Activated CD4-positive, alpha-beta memory T cell treated with anti-CD3 and anti-CD28 coated beads for 36 hours (primary cell): ENCODE measurements at regions not wholly inside any gene's neighbourhood (a gene's known extent, or its start where the extent isn't known, plus 50 kb on each side); places are given as distances from the start of the nearest gene placed in this dataset. TPM values are rescaled to one million over a fixed set of nuclear protein-coding genes. Genes with fewer than 3 reads are reported as not detected.
A peak's percentile ranks its signal among the peaks of the same experiment; 100 is the strongest.

Source experiments
- CTCF ChIA-PET: fragments of 350-600 bp; sonication (Branson Sonifier 250); formaldehyde crosslinking; loops from one replicate; lab custom pipeline; 2021; ENCODE audit warnings: antibody characterized with exemption, inconsistent platforms; lab: Charles Lee
- POLR2A ChIA-PET: fragments of 350-600 bp; sonication (Branson Sonifier 250); formaldehyde crosslinking; loops from one replicate; lab custom pipeline; 2021; ENCODE audit warnings: antibody characterized with exemption; lab: Charles Lee
- DNase-seq: peaks from one replicate; pipeline ENCODE4 v3.0.0-alpha.2; 2020
- H3K27ac Mint-ChIP-seq: one replicate; pipeline ENCODE4 v1.8.0; 2021; ENCODE audit warnings: mixed read lengths
- H3K27me3 Mint-ChIP-seq: one replicate; pipeline ENCODE4 v1.8.0; 2021; ENCODE audit warnings: mixed read lengths
- H3K36me3 Mint-ChIP-seq: one replicate; pipeline ENCODE4 v1.8.0; 2021; ENCODE audit warnings: mixed read lengths
- H3K4me1 Mint-ChIP-seq: one replicate; pipeline ENCODE4 v1.8.0; 2021; ENCODE audit warnings: low read depth, mixed read lengths
- H3K4me3 Mint-ChIP-seq: one replicate; pipeline ENCODE4 v1.8.0; 2021; ENCODE audit warnings: mild to moderate bottlenecking, mixed read lengths
- H3K9me3 Mint-ChIP-seq: one replicate; pipeline ENCODE4 v1.8.0; 2021; ENCODE audit warnings: mixed read lengths
- intact Hi-C: fragments of 100-400 bp; cut with micrococcal nuclease; formaldehyde crosslinking; loops from one replicate; pipeline ENCODE4 v1.15.1; 2023
- microRNA-seq: library from miRNA; unstranded; fragments of <30 nt; microRNA quantifications from one replicate; pipeline ENCODE4 v1.2.0, GENCODE V29; 2022; ENCODE audit warnings: borderline number of aligned reads, borderline microRNAs expressed, borderline replicate concordance

- Mint-ChIP-seq H3K36me3 (no peaks in the 10 kb centered on the region), H3K27me3 (peaks cover 6% of the 10 kb centered on the region), H3K27ac (no peak overlapping the region), H3K9me3 (peaks cover 5% of the 10 kb centered on the region), H3K4me1 (no peaks in the 10 kb centered on the region), H3K4me3 (no peak overlapping the region)
- ChIA-PET POLR2A (no interaction called here), CTCF (no interaction called here)
- intact Hi-C loops = no loop called here
- DNase-seq = no peak
These were observed 469.7 kb downstream of the TBC1D22A start for GRCh38 chr22:47232197-47232596.

GRCh38 chr22:47231759-47232158 is 469.3 kb downstream of the TBC1D22A start:
- Mint-ChIP-seq H3K4me1 (no peaks in the 10 kb centered on the region), H3K36me3 (no peaks in the 10 kb centered on the region), H3K4me3 (no peak overlapping the region), H3K9me3 (peaks cover 5% of the 10 kb centered on the region), H3K27me3 (peaks cover 6% of the 10 kb centered on the region), H3K27ac (no peak overlapping the region)
- no peak for DNase-seq
- intact Hi-C loops = no loop called here
- POLR2A ChIA-PET = no interaction called here
- CTCF ChIA-PET = no interaction called here

- H3K36me3 Mint-ChIP-seq = no peaks in the 10 kb centered on the region
- no peak overlapping the region for H3K4me3 Mint-ChIP-seq
- H3K27ac Mint-ChIP-seq = no peak overlapping the region
- DNase-seq = no peak
- H3K27me3 Mint-ChIP-seq = peaks cover 6% of the 10 kb centered on the region
- no peaks in the 10 kb centered on the region for H3K4me1 Mint-ChIP-seq
- ChIA-PET POLR2A (no interaction called here), CTCF (interaction anchor here (1.3 kb wide), 1 partner anchor 17 kb away, joined by 3 read pairs; no protein-coding TSS in a partner anchor)
- peaks cover 5% of the 10 kb centered on the region for H3K9me3 Mint-ChIP-seq
- intact Hi-C loops = no loop called here
These were observed 468.3 kb downstream of the TBC1D22A start for GRCh38 chr22:47230741-47231140.

- DNase-seq = no peak
- H3K9me3 Mint-ChIP-seq = peaks cover 5% of the 10 kb centered on the region
- peaks cover 6% of the 10 kb centered on the region for H3K27me3 Mint-ChIP-seq
- no peak overlapping the region for H3K4me3 Mint-ChIP-seq
- intact Hi-C loops = no loop called here
- POLR2A ChIA-PET = no interaction called here
- no peaks in the 10 kb centered on the region for H3K36me3 Mint-ChIP-seq
- CTCF ChIA-PET = interaction anchor here (1.3 kb wide), 1 partner anchor 16 kb away, joined by 3 read pairs; no protein-coding TSS in a partner anchor
- no peaks in the 10 kb centered on the region for H3K4me1 Mint-ChIP-seq
- no peak overlapping the region for H3K27ac Mint-ChIP-seq
These were observed 467.8 kb downstream of the TBC1D22A start for GRCh38 chr22:47230251-47230650.

- no peak for DNase-seq
- Mint-ChIP-seq H3K36me3 (no peaks in the 10 kb centered on the region), H3K4me1 (no peaks in the 10 kb centered on the region), H3K9me3 (peaks cover 5% of the 10 kb centered on the region), H3K27ac (no peak overlapping the region), H3K4me3 (no peak overlapping the region), H3K27me3 (peaks cover 6% of the 10 kb centered on the region)
- ChIA-PET POLR2A (no interaction called here), CTCF (no interaction called here)
- intact Hi-C loops = no loop called here
These were observed 466.3 kb downstream of the TBC1D22A start for GRCh38 chr22:47228767-47229166.

GRCh38 chr22:47225931-47226633 is 463.6 kb downstream of the TBC1D22A start:
- H3K4me3 Mint-ChIP-seq = no peak overlapping the region
- H3K27me3 Mint-ChIP-seq = no peaks in the 10 kb centered on the region
- H3K36me3 Mint-ChIP-seq = no peaks in the 10 kb centered on the region
- POLR2A ChIA-PET = no interaction called here
- H3K27ac Mint-ChIP-seq = no peak overlapping the region
- CTCF ChIA-PET = no interaction called here
- intact Hi-C loops = no loop called here
- no peak for DNase-seq
- H3K4me1 Mint-ChIP-seq = no peaks in the 10 kb centered on the region
- H3K9me3 Mint-ChIP-seq = no peaks in the 10 kb centered on the region

GRCh38 chr22:47225080-47225930 is 462.9 kb downstream of the TBC1D22A start:
- no peaks in the 10 kb centered on the region for H3K36me3 Mint-ChIP-seq
- H3K9me3 Mint-ChIP-seq = no peaks in the 10 kb centered on the region
- no peak for DNase-seq
- H3K27me3 Mint-ChIP-seq = no peaks in the 10 kb centered on the region
- ChIA-PET POLR2A (no interaction called here), CTCF (no interaction called here)
- no peak overlapping the region for H3K27ac Mint-ChIP-seq
- H3K4me3 Mint-ChIP-seq = no peak overlapping the region
- intact Hi-C loops = no loop called here
- H3K4me1 Mint-ChIP-seq = no peaks in the 10 kb centered on the region

Small RNA genes lying in the stretch of these regions (microRNA-seq; reads per million reads assigned to microRNA genes)
- gene MIR3201 (not detected), gene MIR3667 (5.9 reads per million, percentile 20 among the genes with 10 or more reads in this experiment), gene MIR4535 (not detected)
